Activated T-cell treated with anti-CD3 and anti-CD28 coated beads, Interleukin-2, amount 50 U/mL, for 4 hours (primary cell): ENCODE measurements at regions not wholly inside any gene's neighbourhood (a gene's known extent, or its start where the extent isn't known, plus 50 kb on each side); places are given as distances from the start of the nearest gene placed in this dataset.

Experiments used
- ATAC-seq, 2 donors: fragments of 200-7000 bp; cut with Tn5 transposase; one replicate each; pipeline ENCODE4 v1.10.0; 2021
- DNase-seq: peaks from one replicate; pipeline ENCODE4 v3.0.0-alpha.2; 2020
- H3K27me3 Mint-ChIP-seq: one replicate; pipeline ENCODE4 v1.8.0; 2021; ENCODE audit warnings: low read depth, mixed read lengths
- H3K36me3 Mint-ChIP-seq: one replicate; pipeline ENCODE4 v1.8.0; 2022; ENCODE audit warnings: mixed read lengths; ENCODE audit not compliant: insufficient read depth
- H3K4me1 Mint-ChIP-seq: one replicate; pipeline ENCODE4 v1.8.0; 2021; ENCODE audit warnings: low read depth, mixed read lengths
- H3K4me3 Mint-ChIP-seq: one replicate; pipeline ENCODE4 v1.8.0; 2021; ENCODE audit warnings: mild to moderate bottlenecking, moderate library complexity, mixed read lengths
- H3K9me3 Mint-ChIP-seq: one replicate; pipeline ENCODE4 v1.8.0; 2021; ENCODE audit warnings: mixed read lengths

GRCh38 chr13:23991119-23991518 is 93.8 kb upstream of the C1QTNF9B start:
- no peak overlapping the region for H3K4me3 Mint-ChIP-seq
- no peak for ATAC-seq
- no peak for DNase-seq

GRCh38 chr13:23992781-23993679 is 95.7 kb upstream of the C1QTNF9B start:
- DNase-seq (no peak), ATAC-seq (no peak)
- Mint-ChIP-seq H3K9me3 (no peaks in the 10 kb centered on the region), H3K4me3 (no peak overlapping the region), H3K27me3 (peaks cover 16% of the 10 kb centered on the region), H3K4me1 (no peaks in the 10 kb centered on the region), H3K36me3 (no peaks in the 10 kb centered on the region)

More at GRCh38 chr13:23991119-23991518, 93.8 kb upstream of the C1QTNF9B start:
- no peaks in the 10 kb centered on the region for H3K4me1 Mint-ChIP-seq
- H3K27me3 Mint-ChIP-seq, result peaks cover 19% of the 10 kb centered on the region
- H3K36me3 Mint-ChIP-seq, result no peaks in the 10 kb centered on the region
- H3K9me3 Mint-ChIP-seq, result no peaks in the 10 kb centered on the region

GRCh38 chr13:23993680-23993985 is 96.3 kb upstream of the C1QTNF9B start:
- DNase-seq (no peak), ATAC-seq (no peak)
- no peak overlapping the region for H3K4me3 Mint-ChIP-seq
- no peaks in the 10 kb centered on the region for H3K4me1 Mint-ChIP-seq
- H3K27me3 Mint-ChIP-seq, result peaks cover 16% of the 10 kb centered on the region
- no peaks in the 10 kb centered on the region for H3K36me3 Mint-ChIP-seq
- no peaks in the 10 kb centered on the region for H3K9me3 Mint-ChIP-seq

GRCh38 chr13:23995283-23996073 is 98.2 kb upstream of the C1QTNF9B start:
- H3K4me1 Mint-ChIP-seq, result no peaks in the 10 kb centered on the region
- no peak for ATAC-seq
- H3K27me3 Mint-ChIP-seq, result peaks cover 8% of the 10 kb centered on the region
- H3K36me3 Mint-ChIP-seq, result no peaks in the 10 kb centered on the region
- H3K9me3 Mint-ChIP-seq, result no peaks in the 10 kb centered on the region
- no peak for DNase-seq
- no peak overlapping the region for H3K4me3 Mint-ChIP-seq

- Mint-ChIP-seq H3K9me3 (no peaks in the 10 kb centered on the region), H3K4me3 (no peak overlapping the region), H3K4me1 (no peaks in the 10 kb centered on the region), H3K27me3 (peaks cover 3% of the 10 kb centered on the region), H3K36me3 (no peaks in the 10 kb centered on the region)
- ATAC-seq, result no peak
- DNase-seq, result no peak
Observed at GRCh38 chr13:23996456-23996855, 99.2 kb upstream of the C1QTNF9B start.

GRCh38 chr13:23999424-23999823 is 102.1 kb upstream of the C1QTNF9B start:
- DNase-seq, result no peak
- Mint-ChIP-seq H3K36me3 (no peaks in the 10 kb centered on the region), H3K4me1 (no peaks in the 10 kb centered on the region), H3K27me3 (peaks cover 2% of the 10 kb centered on the region), H3K9me3 (no peaks in the 10 kb centered on the region), H3K4me3 (no peak overlapping the region)
- no peak for ATAC-seq

- Mint-ChIP-seq H3K4me3 (no peak overlapping the region), H3K4me1 (no peaks in the 10 kb centered on the region), H3K27me3 (peaks cover 2% of the 10 kb centered on the region), H3K36me3 (no peaks in the 10 kb centered on the region), H3K9me3 (no peaks in the 10 kb centered on the region)
- DNase-seq (no peak), ATAC-seq (no peak)
Observed at GRCh38 chr13:24002206-24002815, 105.0 kb upstream of the C1QTNF9B start.

- Mint-ChIP-seq H3K27me3 (peaks cover 2% of the 10 kb centered on the region), H3K36me3 (no peaks in the 10 kb centered on the region), H3K9me3 (no peaks in the 10 kb centered on the region), H3K4me3 (no peak overlapping the region), H3K4me1 (no peaks in the 10 kb centered on the region)
- DNase-seq (no peak), ATAC-seq (no peak)
Observed at GRCh38 chr13:24004142-24004899, 107.0 kb upstream of the C1QTNF9B start.

- DNase-seq, result no peak
- Mint-ChIP-seq H3K4me1 (no peaks in the 10 kb centered on the region), H3K27me3 (peaks cover 2% of the 10 kb centered on the region), H3K4me3 (no peak overlapping the region), H3K36me3 (no peaks in the 10 kb centered on the region), H3K9me3 (no peaks in the 10 kb centered on the region)
- ATAC-seq, result no peak
Observed at GRCh38 chr13:24004971-24005370, 107.7 kb upstream of the C1QTNF9B start.

- ATAC-seq, result no peak
- H3K9me3 Mint-ChIP-seq, result no peaks in the 10 kb centered on the region
Observed at GRCh38 chr13:24005755-24006281, 108.5 kb upstream of the C1QTNF9B start.

GRCh38 chr13:24006520-24007248 is 109.4 kb upstream of the C1QTNF9B start:
- peak in 1 of 2 donors; percentile 27 for ATAC-seq
- H3K9me3 Mint-ChIP-seq, result no peaks in the 10 kb centered on the region
- no peak overlapping the region for H3K4me3 Mint-ChIP-seq
- DNase-seq, result no peak
- peaks cover 2% of the 10 kb centered on the region for H3K27me3 Mint-ChIP-seq
- H3K4me1 Mint-ChIP-seq, result no peaks in the 10 kb centered on the region
- no peaks in the 10 kb centered on the region for H3K36me3 Mint-ChIP-seq

More at GRCh38 chr13:24005755-24006281, 108.5 kb upstream of the C1QTNF9B start:
- no peak for DNase-seq
- Mint-ChIP-seq H3K4me3 (no peak overlapping the region), H3K36me3 (no peaks in the 10 kb centered on the region), H3K4me1 (no peaks in the 10 kb centered on the region), H3K27me3 (peaks cover 2% of the 10 kb centered on the region)

GRCh38 chr13:24007979-24008620 is 110.8 kb upstream of the C1QTNF9B start:
- H3K27me3 Mint-ChIP-seq, result no peaks in the 10 kb centered on the region
- no peaks in the 10 kb centered on the region for H3K36me3 Mint-ChIP-seq
- DNase-seq, result no peak
- H3K4me3 Mint-ChIP-seq, result no peak overlapping the region
- no peaks in the 10 kb centered on the region for H3K9me3 Mint-ChIP-seq
- ATAC-seq, result no peak
- no peaks in the 10 kb centered on the region for H3K4me1 Mint-ChIP-seq

- Mint-ChIP-seq H3K36me3 (no peaks in the 10 kb centered on the region), H3K9me3 (no peaks in the 10 kb centered on the region), H3K27me3 (no peaks in the 10 kb centered on the region), H3K4me3 (no peak overlapping the region), H3K4me1 (no peaks in the 10 kb centered on the region)
- ATAC-seq (no peak), DNase-seq (no peak)
Observed at GRCh38 chr13:24008679-24009078, 111.4 kb upstream of the C1QTNF9B start.
